HFFc6 (cell line): ENCODE measurements at regions not wholly inside any gene's neighbourhood (a gene's known extent, or its start where the extent isn't known, plus 50 kb on each side); places are given as distances from the start of the nearest gene placed in this dataset.
A peak's percentile ranks its signal among the peaks of the same experiment; 100 is the strongest.

Experiments used
- DNase-seq: peaks from one replicate; pipeline ENCODE4 v3.0.0-alpha.2; 2018
- H3K27ac Mint-ChIP-seq: 2 replicates; pipeline ENCODE4 v1.8.0; 2020; ENCODE audit warnings: mild to moderate bottlenecking, mixed read lengths
- H3K27me3 Mint-ChIP-seq: 2 replicates; pipeline ENCODE4 v1.8.0; 2021; ENCODE audit warnings: mild to moderate bottlenecking, moderate library complexity, mixed read lengths; ENCODE audit not compliant: insufficient read depth
- H3K36me3 Mint-ChIP-seq: 2 replicates; pipeline ENCODE4 v1.8.0; 2021; ENCODE audit warnings: low read depth, mixed read lengths
- H3K4me1 Mint-ChIP-seq: 2 replicates; pipeline ENCODE4 v1.8.0; 2020; ENCODE audit warnings: low read depth, mixed read lengths
- H3K4me3 Mint-ChIP-seq: 2 replicates; pipeline ENCODE4 v1.8.0; 2020; ENCODE audit warnings: mild to moderate bottlenecking, moderate library complexity, mixed read lengths
- H3K9me3 Mint-ChIP-seq: 2 replicates; pipeline ENCODE4 v1.8.0; 2020; ENCODE audit warnings: mild to moderate bottlenecking, mixed read lengths
- TF ChIP-seq, protein P1 (sequence below): fragments of 200-600 bp; sonication (generic); IDR thresholded peaks from 2 replicates; pipeline ENCODE4 v1.5.0; 2021; ENCODE audit warnings: antibody characterized with exemption, mild to moderate bottlenecking

DNA sequence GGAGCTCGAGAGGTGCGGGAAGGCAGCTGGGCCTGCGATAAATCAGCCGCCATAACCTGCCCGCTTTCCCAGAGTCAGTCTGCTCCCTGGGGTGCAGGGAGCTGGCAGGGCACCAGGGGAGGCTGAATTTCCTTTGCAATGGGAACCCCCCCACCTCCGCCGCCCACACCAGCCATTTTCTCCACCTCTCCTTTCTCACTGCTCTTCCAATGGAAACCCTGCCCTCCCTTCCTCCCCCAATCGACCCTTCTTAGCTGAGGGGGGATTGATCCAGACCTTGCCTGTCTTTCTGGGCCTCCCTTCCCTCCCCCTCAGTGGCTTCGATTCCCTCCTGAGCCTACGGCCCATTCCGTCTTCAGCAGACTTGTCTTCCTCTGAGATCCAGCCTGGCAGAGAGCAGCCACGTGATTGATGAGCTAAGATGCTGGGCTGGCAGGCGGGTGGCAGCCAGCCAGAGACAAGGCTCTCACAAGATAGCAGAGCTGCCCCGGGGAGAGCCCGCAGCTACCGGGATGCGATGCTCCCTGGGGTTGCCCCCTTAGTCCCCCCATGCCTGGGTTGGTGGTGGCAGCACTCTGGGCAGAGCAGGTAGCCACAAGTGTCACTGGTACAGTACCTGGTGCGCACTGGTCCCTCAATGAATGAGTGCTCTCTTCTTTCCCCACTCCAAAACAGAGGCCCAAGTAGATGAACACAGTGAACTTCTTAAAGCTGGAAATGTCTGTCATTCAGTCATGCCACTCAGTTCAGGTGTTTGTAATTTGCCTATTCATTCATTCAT, 53.7 kb upstream of the FABP6 start:
- Mint-ChIP-seq H3K27me3 (no peaks in the 10 kb centered on the region; the same call in none of the 2 replicates), H3K27ac (no peak overlapping the region), H3K9me3 (no peaks in the 10 kb centered on the region), H3K4me3 (no peak overlapping the region), H3K36me3 (no peaks in the 10 kb centered on the region), H3K4me1 (peaks cover 3% of the 10 kb centered on the region)
- TF ChIP-seq, protein P1, sequence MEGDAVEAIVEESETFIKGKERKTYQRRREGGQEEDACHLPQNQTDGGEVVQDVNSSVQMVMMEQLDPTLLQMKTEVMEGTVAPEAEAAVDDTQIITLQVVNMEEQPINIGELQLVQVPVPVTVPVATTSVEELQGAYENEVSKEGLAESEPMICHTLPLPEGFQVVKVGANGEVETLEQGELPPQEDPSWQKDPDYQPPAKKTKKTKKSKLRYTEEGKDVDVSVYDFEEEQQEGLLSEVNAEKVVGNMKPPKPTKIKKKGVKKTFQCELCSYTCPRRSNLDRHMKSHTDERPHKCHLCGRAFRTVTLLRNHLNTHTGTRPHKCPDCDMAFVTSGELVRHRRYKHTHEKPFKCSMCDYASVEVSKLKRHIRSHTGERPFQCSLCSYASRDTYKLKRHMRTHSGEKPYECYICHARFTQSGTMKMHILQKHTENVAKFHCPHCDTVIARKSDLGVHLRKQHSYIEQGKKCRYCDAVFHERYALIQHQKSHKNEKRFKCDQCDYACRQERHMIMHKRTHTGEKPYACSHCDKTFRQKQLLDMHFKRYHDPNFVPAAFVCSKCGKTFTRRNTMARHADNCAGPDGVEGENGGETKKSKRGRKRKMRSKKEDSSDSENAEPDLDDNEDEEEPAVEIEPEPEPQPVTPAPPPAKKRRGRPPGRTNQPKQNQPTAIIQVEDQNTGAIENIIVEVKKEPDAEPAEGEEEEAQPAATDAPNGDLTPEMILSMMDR, result no peak
- DNase-seq, result no peak

DNA sequence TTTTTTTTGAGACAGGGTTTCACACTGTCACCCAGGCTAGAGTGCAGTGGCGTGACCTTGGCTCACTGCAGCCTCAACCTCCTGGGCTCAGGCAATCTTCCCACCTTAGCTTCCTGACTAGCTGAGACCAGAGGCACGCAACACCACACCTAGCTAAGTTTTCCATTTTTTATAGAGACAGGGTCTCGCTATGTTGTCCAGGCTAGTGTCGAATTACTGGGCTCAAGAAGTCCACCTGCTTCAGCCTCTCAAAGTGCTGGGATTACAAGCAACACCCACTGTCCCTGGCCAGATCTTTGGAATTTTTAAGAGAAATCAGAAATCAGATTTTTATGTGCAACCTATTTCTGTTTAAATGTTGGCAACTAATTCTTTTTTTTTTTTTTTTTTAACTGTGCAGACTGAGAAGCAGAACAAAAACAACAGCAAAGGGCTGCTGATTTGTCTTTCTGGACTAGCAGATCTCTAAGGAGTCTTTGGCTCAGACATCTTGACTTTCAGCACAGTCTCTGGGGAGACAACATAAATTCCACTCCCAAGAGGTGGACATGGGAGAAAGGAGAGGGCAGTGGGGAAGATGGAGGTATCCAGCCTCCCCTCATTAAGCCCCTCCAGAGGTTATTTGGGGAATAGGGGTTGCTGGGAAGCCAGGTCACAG, 54.4 kb upstream of the FABP6 start:
- TF ChIP-seq, protein P1, result no peak
- Mint-ChIP-seq H3K4me3 (no peak overlapping the region), H3K27ac (no peak overlapping the region), H3K36me3 (no peaks in the 10 kb centered on the region), H3K9me3 (no peaks in the 10 kb centered on the region), H3K27me3 (no peaks in the 10 kb centered on the region; the same call in none of the 2 replicates), H3K4me1 (peaks cover 3% of the 10 kb centered on the region)
- no peak for DNase-seq

DNA sequence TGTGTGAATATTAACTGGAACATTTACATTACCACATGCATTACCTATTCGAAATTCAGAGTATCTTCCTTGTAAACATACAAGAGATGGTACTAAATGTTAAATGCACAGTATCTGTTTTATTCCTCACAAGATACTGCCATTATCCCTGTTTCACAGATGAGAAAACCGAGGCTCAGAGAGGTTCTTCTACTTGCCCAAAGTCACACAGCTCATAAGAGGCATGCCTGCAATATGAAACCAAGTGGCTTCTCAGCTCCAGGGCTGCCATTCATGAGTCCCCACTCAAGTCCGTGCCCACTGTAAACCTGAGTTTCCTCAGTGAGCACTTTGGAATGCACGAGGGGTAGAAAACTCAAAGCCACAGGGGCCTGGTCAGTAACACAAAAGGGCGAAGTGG, 55.0 kb upstream of the FABP6 start:
- H3K4me3 Mint-ChIP-seq, result no peak overlapping the region
- H3K27me3 Mint-ChIP-seq, result no peaks in the 10 kb centered on the region; the same call in none of the 2 replicates
- TF ChIP-seq, protein P1, result no peak
- no peak overlapping the region for H3K27ac Mint-ChIP-seq
- H3K9me3 Mint-ChIP-seq, result no peaks in the 10 kb centered on the region
- DNase-seq, result no peak
- H3K4me1 Mint-ChIP-seq, result peaks cover 9% of the 10 kb centered on the region
- H3K36me3 Mint-ChIP-seq, result no peaks in the 10 kb centered on the region

DNA sequence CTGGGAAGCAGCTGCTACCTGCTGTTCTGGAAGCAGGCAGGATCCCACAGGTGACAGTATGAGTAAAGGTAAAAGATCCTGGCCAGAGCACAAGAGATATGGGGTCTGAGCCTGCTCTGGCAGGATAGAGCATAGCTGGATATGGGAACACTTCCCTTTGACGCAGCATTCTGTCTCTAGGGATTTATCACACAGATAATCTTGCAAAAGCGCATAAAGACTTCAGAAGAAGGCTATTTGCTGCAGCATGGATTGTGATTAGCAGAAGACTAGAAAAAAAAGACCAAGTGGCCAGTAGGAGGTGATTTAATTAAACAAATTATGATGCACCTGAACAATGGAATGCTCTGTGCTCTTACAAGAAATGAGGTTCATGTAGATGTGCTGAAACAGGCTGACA, 52.4 kb upstream of the PWWP2A start:
- Mint-ChIP-seq H3K4me1 (peaks cover 33% of the 10 kb centered on the region), H3K36me3 (no peaks in the 10 kb centered on the region), H3K27me3 (no peaks in the 10 kb centered on the region; the same call in 1 of the 2 replicates), H3K9me3 (no peaks in the 10 kb centered on the region), H3K27ac (no peak overlapping the region), H3K4me3 (no peak overlapping the region)
- TF ChIP-seq, protein P1, result peak; percentile 15; the same call in 1 of the 2 replicates
- no peak for DNase-seq

DNA sequence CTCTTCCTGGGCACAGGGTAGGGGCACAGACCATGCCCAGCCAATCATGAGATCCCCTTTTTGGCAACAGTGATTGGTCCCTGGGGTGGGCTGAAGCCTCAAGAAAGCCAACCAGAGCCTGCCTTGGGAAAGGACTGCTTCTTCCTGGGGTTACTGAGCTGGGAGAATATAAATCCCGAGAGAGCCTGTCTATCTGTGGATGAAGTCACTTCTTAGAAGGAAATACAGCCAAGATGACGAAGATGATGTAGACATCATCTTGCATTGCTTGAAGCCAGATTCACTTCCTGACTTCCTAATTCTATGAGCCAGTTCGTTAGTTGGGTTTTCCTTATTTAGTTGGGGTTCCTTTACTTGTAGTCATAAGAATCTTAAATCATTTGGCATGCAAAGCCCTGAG, 50.1 kb upstream of the PWWP2A start:
- Mint-ChIP-seq H3K36me3 (no peaks in the 10 kb centered on the region), H3K27me3 (peaks cover 3% of the 10 kb centered on the region), H3K9me3 (no peaks in the 10 kb centered on the region), H3K27ac (peak overlapping the region; percentile 100), H3K4me3 (peak overlapping the region; percentile 84), H3K4me1 (peaks cover 56% of the 10 kb centered on the region)
- peak; percentile 96 for DNase-seq
- TF ChIP-seq, protein P1, result no peak
